ENCODE measurements at regions not wholly inside any gene's neighbourhood (a gene's known extent, or its start where the extent isn't known, plus 50 kb on each side); places are given as distances from the start of the nearest gene placed in this dataset.

GRCh38 chr11:131108760-131109159 is 192.5 kb upstream of the SNX19 start:
- TF ChIP-seq EZH2 (IDR thresholded peaks at IDR 0.05; ENCODE audit: borderline replicate concordance, low read depth, low read length, severe bottlenecking) (no peak), CTCF (IDR thresholded peaks at IDR 0.05; ENCODE audit: borderline replicate concordance, extremely low read depth, low read length, poor library complexity, severe bottlenecking) (no peak)
